HepG2 (cell line): ENCODE measurements at regions not wholly inside any gene's neighbourhood (a gene's known extent, or its start where the extent isn't known, plus 50 kb on each side); places are given as distances from the start of the nearest gene placed in this dataset.

Experiments used
- ATAC-seq: fragments of 200-7000 bp; cut with Tn5 transposase; 3 replicates; pipeline ENCODE4 v1.9.1; 2020; ENCODE audit warnings: mild to moderate bottlenecking, moderate library complexity
- BruUV-seq: library from RNA; stranded (reverse); fragments of 400-500 nt; replicated peaks from 2 replicates; lab custom pipeline; 2021; lab: Mats Ljungman, UMichigan
- CTCF ChIA-PET: fragments of 300-600 bp; formaldehyde crosslinking; extraction: SDS; loops from one replicate; lab custom pipeline; 2021; ENCODE audit warnings: low total read pairs, inconsistent platforms, low intra/inter-chr PET ratio; lab: Yijun Ruan, JAX
- POLR2A ChIA-PET: fragments of 350-600 bp; sonication (Branson Sonifier 250); formaldehyde crosslinking; loops from one replicate; lab custom pipeline; 2020; ENCODE audit warnings: antibody characterized with exemption, inconsistent platforms; lab: Yijun Ruan, JAX
- DNase-seq: peaks from one replicate; pipeline ENCODE4 v3.0.0-alpha.2; 2015; ENCODE audit warnings: low spot score
- FAIRE-seq: peaks from 3 replicates; lab custom pipeline; 2011; peaks lifted over from hg19 to GRCh38; lab: Jason Lieb, UNC
- H2AFZ ChIP-seq: one replicate; pipeline ENCODE4 v1.6.1; 2011; ENCODE audit warnings: low read length, inconsistent platforms
- H3K27ac ChIP-seq: fragments of 300-600 bp; 3 replicates; pipeline ENCODE4 v1.8.0; 2011; ENCODE audit warnings: mixed run types, mild to moderate bottlenecking, mixed read lengths, low read length, inconsistent platforms; ENCODE audit not compliant: insufficient read depth; ENCODE audit errors: extremely low read length
- H3K27me3 ChIP-seq, 2 experiments: fragments of 200-600 bp in 1 of 2; 2 replicates in 1 of 2; 3 replicates in 1 of 2; pipeline versions ENCODE4 v1.6.0 to v1.8.0; 2011; ENCODE audit warnings: low read length in 2 of 2, mild to moderate bottlenecking in 2 of 2, moderate library complexity in 2 of 2, inconsistent platforms in 1 of 2; ENCODE audit not compliant: insufficient read depth in 2 of 2, control insufficient read depth in 1 of 2
- H3K36me3 ChIP-seq, 2 experiments: fragments of 200-600 bp in 1 of 2; replicated peaks in 1 of 2; 2 replicates in 1 of 2; 3 replicates in 1 of 2; pipeline versions ENCODE4 v1.5.1 to v1.8.0; 2011; ENCODE audit warnings: low read length in 2 of 2, inconsistent platforms in 1 of 2; ENCODE audit not compliant: insufficient read depth in 2 of 2, control insufficient read depth in 1 of 2
- H3K4me1 ChIP-seq: 2 replicates; pipeline ENCODE4 v1.5.1; 2012; ENCODE audit warnings: low read length, inconsistent platforms; ENCODE audit not compliant: insufficient read depth
- H3K4me2 ChIP-seq: 2 replicates; pipeline ENCODE4 v1.6.0; 2011; ENCODE audit warnings: low read depth, low read length, inconsistent platforms
- H3K4me3 ChIP-seq, 3 experiments: fragments of 200-600 bp in 1 of 3; sonication (generic), shearing (Covaris generic) in 1 of 3; replicated peaks in 1 of 3; 2 replicates each; pipeline ENCODE4 v1.5.1; 2011 to 2016; ENCODE audit warnings: low read length in 3 of 3, inconsistent platforms in 2 of 3, low read depth in 2 of 3, mild to moderate bottlenecking in 2 of 3, control low read depth in 1 of 3, mixed read lengths in 1 of 3; ENCODE audit not compliant: insufficient read depth in 1 of 3
- H3K79me2 ChIP-seq: one replicate; pipeline ENCODE4 v1.6.1; 2011; ENCODE audit warnings: low read length, inconsistent platforms; ENCODE audit not compliant: insufficient read depth
- H3K9ac ChIP-seq: 2 replicates; pipeline ENCODE4 v1.6.0; 2011; ENCODE audit warnings: mild to moderate bottlenecking, low read depth, low read length, inconsistent platforms; ENCODE audit not compliant: insufficient read depth
- H3K9me3 ChIP-seq: 2 replicates; pipeline ENCODE4 v1.5.1; 2012; ENCODE audit warnings: mild to moderate bottlenecking, low read length
- H4K20me1 ChIP-seq: 2 replicates; pipeline ENCODE4 v1.6.0; 2011; ENCODE audit warnings: inconsistent platforms, mild to moderate bottlenecking, low read length, moderate library complexity; ENCODE audit not compliant: insufficient read depth
- EHMT2 ChIP-seq: fragments of 200-600 bp; sonication (generic); IDR thresholded peaks from 2 replicates; pipeline ENCODE4 v1.7.0; 2017; ENCODE audit warnings: antibody characterized with exemption, low read depth, low read length, borderline replicate concordance
- KAT8 ChIP-seq: IDR thresholded peaks from 2 replicates; pipeline ENCODE4 v1.6.1; 2016; ENCODE audit warnings: missing genetic modification reagents, missing compliant biosample characterization
- NONO ChIP-seq, 2 experiments: fragments of 450-650 bp in 1 of 2; sonication (generic) in 1 of 2; formaldehyde crosslinking in 1 of 2; IDR thresholded peaks in 1 of 2; conservative IDR thresholded peaks in 1 of 2; 2 replicates each; pipeline versions ENCODE4 v1.6.1 to v1.8.0; 2017 to 2022; ENCODE audit warnings: mild to moderate bottlenecking in 1 of 2, missing genetic modification reagents in 1 of 2, moderate library complexity in 1 of 2
- XRCC5 ChIP-seq: fragments of 200-400 bp; formaldehyde crosslinking; optimal IDR thresholded peaks from 2 replicates; pipeline ENCODE3; 2017; ENCODE audit warnings: mild to moderate bottlenecking, low read length
- ZBTB39 ChIP-seq: sonication (generic); formaldehyde crosslinking; IDR thresholded peaks from 2 replicates; pipeline ENCODE4 v1.5.0; 2020; ENCODE audit warnings: missing genetic modification reagents
- ZIK1 ChIP-seq: sonication (generic); formaldehyde crosslinking; IDR thresholded peaks from 2 replicates; pipeline ENCODE4 v1.5.0; 2020; ENCODE audit warnings: mild to moderate bottlenecking, low read depth, missing genetic modification reagents, borderline replicate concordance
- ZNF333 ChIP-seq: sonication (generic); formaldehyde crosslinking; IDR thresholded peaks from 2 replicates; pipeline ENCODE4 v1.4.0; 2020; ENCODE audit warnings: mild to moderate bottlenecking, missing genetic modification reagents, borderline replicate concordance
- WGBS: methylation state at CpG from one replicate; pipeline ENCODE4 v1.1.6; 2017; ENCODE audit warnings: low lambda C conversion rate; 5-methylcytosine and 5-hydroxymethylcytosine counted together
- in situ Hi-C: cut with HindIII; loops from 2 replicates; pipeline ENCODE4 v1.10.0; 2017; ENCODE audit warnings: low pct_unique_long_range_greater_than_20kb; ENCODE audit not compliant: extremely low pct_ligation_motif_present
- intact Hi-C: fragments of 100-400 bp; cut with micrococcal nuclease; formaldehyde crosslinking; loops from one replicate; pipeline ENCODE4 v1.10.0; 2022; ENCODE audit not compliant: unreplicated experiment
- TF ChIP-seq, protein P1 (sequence below): IDR thresholded peaks from 2 replicates; pipeline ENCODE4 v1.6.1; 2016; ENCODE audit warnings: low read depth
- TF ChIP-seq, protein P2 (sequence below): sonication (generic); formaldehyde crosslinking; IDR thresholded peaks from 2 replicates; pipeline ENCODE4 v1.8.1; 2023; ENCODE audit warnings: missing genetic modification reagents, mild to moderate bottlenecking, borderline replicate concordance
- TF ChIP-seq, protein P3 (sequence below): IDR thresholded peaks from 2 replicates; pipeline ENCODE4 v1.6.1; 2018; ENCODE audit warnings: missing genetic modification reagents

DNA sequence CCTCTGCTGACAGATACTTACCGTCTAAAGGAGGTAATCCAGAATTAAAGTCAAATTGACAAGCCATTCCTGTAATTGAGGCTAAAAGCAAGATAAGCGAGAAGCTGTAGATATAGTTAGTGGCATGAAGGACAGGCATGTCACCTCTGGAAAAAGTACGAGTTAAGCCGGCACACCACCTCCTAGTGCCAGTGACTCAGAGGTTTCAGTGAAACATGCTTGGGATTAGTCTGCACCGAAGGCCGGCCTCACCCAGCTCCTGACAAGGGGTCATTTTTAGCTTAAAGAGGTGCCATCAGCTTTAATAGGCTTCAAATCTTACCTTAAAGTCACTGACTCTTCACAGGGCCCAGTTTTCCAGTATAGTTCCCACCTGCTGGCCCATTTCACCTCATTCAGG lies 838.0 kb downstream of the UQCRFS1 start:
- no TSS peak for BruUV-seq
- CTCF ChIA-PET: no interaction called here
- Histone ChIP-seq H4K20me1 (no peaks in the 10 kb centered on the region), H3K9me3 (peaks cover 90% of the 10 kb centered on the region), H3K27me3 (no peaks in the 10 kb centered on the region), H3K4me3 (no peak overlapping the region), H3K4me1 (no peaks in the 10 kb centered on the region), H3K36me3 (no peaks in the 10 kb centered on the region), H3K27ac (no peak overlapping the region), H3K79me2 (no peaks in the 10 kb centered on the region), H2AFZ (no peak overlapping the region), H3K9ac (no peak overlapping the region), H3K4me2 (no peak overlapping the region)
- POLR2A ChIA-PET: no interaction called here
- ATAC-seq: no peak
- DNase-seq: no peak
- 47% methylated on average over 4 of the region's 6 CpGs for WGBS
- no peak for FAIRE-seq
- no peak for TF ChIP-seq ZNF333
- TF ChIP-seq NONO (IDR thresholded peaks at IDR 0.05): no peak
- no peak for TF ChIP-seq NONO (CRISPR knock-in tag; conservative IDR thresholded peaks at IDR 0.05)
- TF ChIP-seq, protein P1, sequence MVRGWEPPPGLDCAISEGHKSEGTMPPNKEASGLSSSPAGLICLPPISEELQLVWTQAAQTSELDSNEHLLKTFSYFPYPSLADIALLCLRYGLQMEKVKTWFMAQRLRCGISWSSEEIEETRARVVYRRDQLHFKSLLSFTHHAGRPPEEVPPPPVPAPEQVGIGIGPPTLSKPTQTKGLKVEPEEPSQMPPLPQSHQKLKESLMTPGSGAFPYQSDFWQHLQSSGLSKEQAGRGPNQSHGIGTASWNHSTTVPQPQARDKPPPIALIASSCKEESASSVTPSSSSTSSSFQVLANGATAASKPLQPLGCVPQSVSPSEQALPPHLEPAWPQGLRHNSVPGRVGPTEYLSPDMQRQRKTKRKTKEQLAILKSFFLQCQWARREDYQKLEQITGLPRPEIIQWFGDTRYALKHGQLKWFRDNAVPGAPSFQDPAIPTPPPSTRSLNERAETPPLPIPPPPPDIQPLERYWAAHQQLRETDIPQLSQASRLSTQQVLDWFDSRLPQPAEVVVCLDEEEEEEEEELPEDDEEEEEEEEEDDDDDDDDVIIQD: no peak
- TF ChIP-seq ZBTB39 (CRISPR knock-in tag): no peak
- TF ChIP-seq EHMT2: no peak
- TF ChIP-seq, protein P2, sequence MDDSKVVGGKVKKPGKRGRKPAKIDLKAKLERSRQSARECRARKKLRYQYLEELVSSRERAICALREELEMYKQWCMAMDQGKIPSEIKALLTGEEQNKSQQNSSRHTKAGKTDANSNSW: no peak
- TF ChIP-seq XRCC5: no peak
- TF ChIP-seq, protein P3, sequence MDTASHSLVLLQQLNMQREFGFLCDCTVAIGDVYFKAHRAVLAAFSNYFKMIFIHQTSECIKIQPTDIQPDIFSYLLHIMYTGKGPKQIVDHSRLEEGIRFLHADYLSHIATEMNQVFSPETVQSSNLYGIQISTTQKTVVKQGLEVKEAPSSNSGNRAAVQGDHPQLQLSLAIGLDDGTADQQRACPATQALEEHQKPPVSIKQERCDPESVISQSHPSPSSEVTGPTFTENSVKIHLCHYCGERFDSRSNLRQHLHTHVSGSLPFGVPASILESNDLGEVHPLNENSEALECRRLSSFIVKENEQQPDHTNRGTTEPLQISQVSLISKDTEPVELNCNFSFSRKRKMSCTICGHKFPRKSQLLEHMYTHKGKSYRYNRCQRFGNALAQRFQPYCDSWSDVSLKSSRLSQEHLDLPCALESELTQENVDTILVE (CRISPR knock-in tag): no peak
- no peak for TF ChIP-seq KAT8 (CRISPR knock-in tag)
- no peak for TF ChIP-seq ZIK1 (CRISPR knock-in tag)
- in situ Hi-C loops: no loop called here
- intact Hi-C loops: no loop called here
